D721Med (cell line): ENCODE measurements at regions not wholly inside any gene's neighbourhood (a gene's known extent, or its start where the extent isn't known, plus 50 kb on each side); places are given as distances from the start of the nearest gene placed in this dataset.

Experiments used
- DNase-seq: peaks from one replicate; pipeline ENCODE4 v3.0.0; 2011; ENCODE audit warnings: low spot score; ENCODE audit not compliant: insufficient read length
- FAIRE-seq: peaks from 2 replicates; lab custom pipeline; 2011; peaks lifted over from hg19 to GRCh38; lab: Jason Lieb, UNC
- CTCF ChIP-seq: IDR thresholded peaks from 2 replicates; pipeline ENCODE4 v1.5.1; 2012; ENCODE audit warnings: mild to moderate bottlenecking, control low read depth; ENCODE audit not compliant: insufficient read depth; ENCODE audit errors: missing control alignments

- FAIRE-seq (no peak), DNase-seq (no peak)
- TF ChIP-seq CTCF, result no peak
These were observed 225.4 kb upstream of the KITLG start for GRCh38 chr12:88805692-88806091.

- DNase-seq, result no peak
- FAIRE-seq, result no peak
- no peak for TF ChIP-seq CTCF
These were observed 225.0 kb upstream of the KITLG start for GRCh38 chr12:88805286-88805685.

- FAIRE-seq, result no peak
- TF ChIP-seq CTCF, result no peak
- DNase-seq, result no peak
These were observed 221.9 kb upstream of the KITLG start for GRCh38 chr12:88802096-88802706.

GRCh38 chr12:88801227-88802095, 221.2 kb upstream of the KITLG start:
- TF ChIP-seq CTCF, result no peak
- DNase-seq (no peak), FAIRE-seq (no peak)

GRCh38 chr12:88793096-88793495, 212.8 kb upstream of the KITLG start:
- FAIRE-seq, result no peak
- TF ChIP-seq CTCF, result no peak
- DNase-seq, result no peak

- no peak for FAIRE-seq
- no peak for TF ChIP-seq CTCF
- no peak for DNase-seq
These were observed 210.0 kb upstream of the KITLG start for GRCh38 chr12:88790231-88790630.

GRCh38 chr12:88784166-88784565, 203.9 kb upstream of the KITLG start:
- DNase-seq, result no peak
- TF ChIP-seq CTCF, result no peak
- no peak for FAIRE-seq
